H9 (cell line): ENCODE measurements at regions not wholly inside any gene's neighbourhood (a gene's known extent, or its start where the extent isn't known, plus 50 kb on each side); places are given as distances from the start of the nearest gene placed in this dataset.

Experiments used
- DNase-seq: peaks from one replicate; pipeline ENCODE4 v3.0.0-alpha.2; 2017
- H2AFZ ChIP-seq: one replicate; pipeline ENCODE4 v1.6.1; 2013; ENCODE audit warnings: mild to moderate bottlenecking, low read length, control low read depth, moderate library complexity
- H2AK5ac ChIP-seq: 2 replicates; pipeline ENCODE4 v1.6.1; 2013; ENCODE audit warnings: low read length, control low read depth, mixed read lengths; ENCODE audit not compliant: insufficient read length
- H2BK120ac ChIP-seq: one replicate; pipeline ENCODE4 v1.6.1; 2013; ENCODE audit warnings: low read depth, mild to moderate bottlenecking, low read length, control low read depth, inconsistent platforms; ENCODE audit not compliant: poor library complexity, severe bottlenecking
- H2BK12ac ChIP-seq: 2 replicates; pipeline ENCODE4 v1.6.1; 2013; ENCODE audit warnings: low read length, control low read depth, mixed read lengths, low read depth; ENCODE audit not compliant: insufficient read length
- H2BK15ac ChIP-seq: 2 replicates; pipeline ENCODE4 v1.6.1; 2013; ENCODE audit warnings: low read depth, low read length, control low read depth
- H2BK20ac ChIP-seq: one replicate; pipeline ENCODE4 v1.6.1; 2013; ENCODE audit warnings: low read depth, mild to moderate bottlenecking, low read length, control low read depth, inconsistent platforms; ENCODE audit not compliant: poor library complexity, severe bottlenecking
- H2BK5ac ChIP-seq: 2 replicates; pipeline ENCODE4 v1.6.1; 2013; ENCODE audit warnings: low read length, control low read depth, mixed read lengths; ENCODE audit not compliant: insufficient read length
- H3K14ac ChIP-seq: 2 replicates; pipeline ENCODE4 v1.6.1; 2013; ENCODE audit warnings: low read length, control low read depth; ENCODE audit not compliant: insufficient read depth
- H3K18ac ChIP-seq: 2 replicates; pipeline ENCODE4 v1.6.1; 2013; ENCODE audit warnings: low read depth, mild to moderate bottlenecking, mixed read lengths, low read length, control low read depth; ENCODE audit not compliant: insufficient read length
- H3K23ac ChIP-seq: 2 replicates; pipeline ENCODE4 v1.6.1; 2013; ENCODE audit warnings: low read length, control low read depth, mixed read lengths, low read depth; ENCODE audit not compliant: insufficient read length
- H3K23me2 ChIP-seq: 2 replicates; pipeline ENCODE4 v1.6.1; 2013; ENCODE audit warnings: low read depth, mild to moderate bottlenecking, mixed read lengths, low read length, control low read depth; ENCODE audit not compliant: insufficient read length, poor library complexity, severe bottlenecking
- H3K27ac ChIP-seq: 2 replicates; pipeline ENCODE4 v1.5.1; 2013; ENCODE audit warnings: low read length, control low read depth, mixed read lengths, low read depth; ENCODE audit not compliant: insufficient read length
- H3K27me3 ChIP-seq: 2 replicates; pipeline ENCODE4 v1.6.1; 2013; ENCODE audit warnings: low read length, control low read depth, inconsistent platforms; ENCODE audit not compliant: insufficient read depth
- H3K4ac ChIP-seq: 2 replicates; pipeline ENCODE4 v1.6.1; 2013; ENCODE audit warnings: low read depth, mild to moderate bottlenecking, control low read depth, inconsistent platforms, low read length, moderate library complexity
- H3K4me1 ChIP-seq: 2 replicates; pipeline ENCODE4 v1.6.1; 2013; ENCODE audit warnings: low read length, control low read depth, inconsistent platforms; ENCODE audit not compliant: insufficient read depth
- H3K4me2 ChIP-seq: 2 replicates; pipeline ENCODE4 v1.6.1; 2013; ENCODE audit warnings: low read length, control low read depth, mixed read lengths; ENCODE audit not compliant: insufficient read length, insufficient read depth
- H3K56ac ChIP-seq: 2 replicates; pipeline ENCODE4 v1.6.1; 2013; ENCODE audit warnings: low read depth, mild to moderate bottlenecking, mixed read lengths, low read length, control low read depth; ENCODE audit not compliant: insufficient read length
- H3K79me1 ChIP-seq: 2 replicates; pipeline ENCODE4 v1.6.1; 2013; ENCODE audit warnings: low read depth, mild to moderate bottlenecking, moderate library complexity, low read length, control low read depth, inconsistent platforms; ENCODE audit not compliant: insufficient read depth, poor library complexity, severe bottlenecking
- H3K79me2 ChIP-seq: 2 replicates; pipeline ENCODE4 v1.6.1; 2013; ENCODE audit warnings: low read length, control low read depth, inconsistent platforms; ENCODE audit not compliant: insufficient read depth
- H3K9ac ChIP-seq: 2 replicates; pipeline ENCODE4 v1.6.1; 2013; ENCODE audit warnings: low read length, control low read depth, mixed read lengths; ENCODE audit not compliant: insufficient read length; ENCODE audit errors: extremely low read depth
- H3K9me3 ChIP-seq: one replicate; pipeline ENCODE4 v1.6.1; 2013; ENCODE audit warnings: low read depth, low read length, inconsistent platforms; ENCODE audit not compliant: control insufficient read depth
- H3T11ph ChIP-seq: one replicate; pipeline ENCODE4 v1.6.1; 2013; ENCODE audit warnings: mild to moderate bottlenecking, low read length, control low read depth, inconsistent platforms
- H4K20me1 ChIP-seq: one replicate; pipeline ENCODE4 v1.6.1; 2013; ENCODE audit not compliant: control insufficient read depth, insufficient read length, insufficient read depth
- H4K5ac ChIP-seq: 2 replicates; pipeline ENCODE4 v1.6.1; 2013; ENCODE audit warnings: low read depth, mild to moderate bottlenecking, mixed read lengths, low read length, control low read depth; ENCODE audit not compliant: insufficient read length
- H4K8ac ChIP-seq: replicated peaks from 2 replicates; pipeline ENCODE4 v1.6.1; 2013; ENCODE audit warnings: low read length, control low read depth, mixed read lengths, low read depth; ENCODE audit not compliant: insufficient read length
- H4K91ac ChIP-seq: 2 replicates; pipeline ENCODE4 v1.6.1; 2013; ENCODE audit warnings: low read depth, mild to moderate bottlenecking, moderate library complexity, mixed read lengths, low read length, control low read depth; ENCODE audit not compliant: insufficient read length
- H3K27ac Mint-ChIP-seq, 3 experiments: 2 replicates in 2 of 3; 3 replicates in 1 of 3; pipeline ENCODE4 v1.8.0; 2020 to 2021; ENCODE audit warnings: mixed read lengths in 3 of 3, mild to moderate bottlenecking in 1 of 3, moderate library complexity in 1 of 3
- H3K27me3 Mint-ChIP-seq: 2 replicates; pipeline ENCODE4 v1.8.0; 2021; ENCODE audit warnings: low read depth, mild to moderate bottlenecking, moderate library complexity, mixed read lengths
- H3K36me3 Mint-ChIP-seq, 3 experiments: 2 replicates in 2 of 3; 3 replicates in 1 of 3; pipeline ENCODE4 v1.8.0; 2020 to 2021; ENCODE audit warnings: low read depth in 3 of 3, mixed read lengths in 3 of 3; ENCODE audit not compliant: insufficient read depth in 1 of 3
- H3K4me1 Mint-ChIP-seq, 2 experiments: 2 replicates each; pipeline ENCODE4 v1.8.0; 2020; ENCODE audit warnings: mixed read lengths in 2 of 2
- H3K4me3 Mint-ChIP-seq, 2 experiments: 2 replicates in 1 of 2; 3 replicates in 1 of 2; pipeline ENCODE4 v1.8.0; 2020 to 2021; ENCODE audit warnings: mild to moderate bottlenecking in 2 of 2, mixed read lengths in 2 of 2, moderate library complexity in 1 of 2
- H3K9me3 Mint-ChIP-seq, 2 experiments: 2 replicates in 1 of 2; 3 replicates in 1 of 2; pipeline ENCODE4 v1.8.0; 2020; ENCODE audit warnings: mild to moderate bottlenecking in 2 of 2, mixed read lengths in 2 of 2, moderate library complexity in 1 of 2
- TF ChIP-seq, protein P1 (sequence below): fragments of 200-600 bp; sonication (generic); conservative IDR thresholded peaks from 3 replicates; pipeline ENCODE4 v1.8.0; 2021; ENCODE audit warnings: antibody characterized with exemption, mild to moderate bottlenecking

DNA sequence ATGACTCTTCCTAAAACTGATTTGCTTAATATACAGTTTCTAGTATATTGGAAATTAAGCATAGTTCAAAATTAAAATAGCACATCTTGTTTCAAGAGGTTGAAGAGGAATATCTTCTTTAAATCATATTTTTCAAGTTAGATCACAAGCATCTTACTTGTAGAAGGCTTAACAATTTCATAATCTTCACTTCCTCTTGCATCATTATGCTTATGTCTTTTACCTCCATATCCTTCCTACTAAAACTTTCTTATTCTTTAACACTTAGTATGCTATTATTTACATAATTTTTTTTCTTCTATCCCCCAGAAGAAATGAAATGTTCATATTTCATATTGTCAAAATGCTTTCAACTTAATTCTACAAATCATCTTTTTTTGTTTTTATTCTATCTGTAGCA is 1354.9 kb upstream of the TMEFF2 start:
- Mint-ChIP-seq H3K27me3 (no peaks in the 10 kb centered on the region), H3K4me3 (no peak overlapping the region)
- H3T11ph ChIP-seq, result no peak overlapping the region

More for the DNA sequence above, 1354.9 kb upstream of the TMEFF2 start:
- Histone ChIP-seq H3K27me3 (no peaks in the 10 kb centered on the region), H3K79me1 (no peaks in the 10 kb centered on the region), H2BK20ac (no peak overlapping the region), H3K18ac (no peak overlapping the region), H3K23me2 (no peaks in the 10 kb centered on the region), H3K9ac (no peak overlapping the region), H3K9me3 (no peaks in the 10 kb centered on the region), H3K4me1 (no peaks in the 10 kb centered on the region), H2AFZ (no peak overlapping the region), H3K14ac (no peak overlapping the region), H2BK120ac (no peak overlapping the region), H3K56ac (no peak overlapping the region), H3K23ac (no peak overlapping the region), H2BK12ac (no peak overlapping the region), H3K27ac (no peak overlapping the region), H3K79me2 (no peaks in the 10 kb centered on the region), H2AK5ac (no peak overlapping the region), H4K8ac (no peak overlapping the region), H4K20me1 (no peaks in the 10 kb centered on the region), H3K4ac (no peak overlapping the region), H2BK15ac (no peak overlapping the region), H3K4me2 (no peak overlapping the region), H4K91ac (no peak overlapping the region), H4K5ac (no peak overlapping the region), H2BK5ac (no peak overlapping the region)
- H3K36me3 Mint-ChIP-seq, result peaks cover 0 to 11% (median 2%) of the 10 kb centered on the region in 3 experiments; a peak in 4 of 7 replicates
- H3K27ac Mint-ChIP-seq, result no peak overlapping the region
- TF ChIP-seq, protein P1, sequence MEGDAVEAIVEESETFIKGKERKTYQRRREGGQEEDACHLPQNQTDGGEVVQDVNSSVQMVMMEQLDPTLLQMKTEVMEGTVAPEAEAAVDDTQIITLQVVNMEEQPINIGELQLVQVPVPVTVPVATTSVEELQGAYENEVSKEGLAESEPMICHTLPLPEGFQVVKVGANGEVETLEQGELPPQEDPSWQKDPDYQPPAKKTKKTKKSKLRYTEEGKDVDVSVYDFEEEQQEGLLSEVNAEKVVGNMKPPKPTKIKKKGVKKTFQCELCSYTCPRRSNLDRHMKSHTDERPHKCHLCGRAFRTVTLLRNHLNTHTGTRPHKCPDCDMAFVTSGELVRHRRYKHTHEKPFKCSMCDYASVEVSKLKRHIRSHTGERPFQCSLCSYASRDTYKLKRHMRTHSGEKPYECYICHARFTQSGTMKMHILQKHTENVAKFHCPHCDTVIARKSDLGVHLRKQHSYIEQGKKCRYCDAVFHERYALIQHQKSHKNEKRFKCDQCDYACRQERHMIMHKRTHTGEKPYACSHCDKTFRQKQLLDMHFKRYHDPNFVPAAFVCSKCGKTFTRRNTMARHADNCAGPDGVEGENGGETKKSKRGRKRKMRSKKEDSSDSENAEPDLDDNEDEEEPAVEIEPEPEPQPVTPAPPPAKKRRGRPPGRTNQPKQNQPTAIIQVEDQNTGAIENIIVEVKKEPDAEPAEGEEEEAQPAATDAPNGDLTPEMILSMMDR, result no peak
- H3K4me1 Mint-ChIP-seq, result no peaks in the 10 kb centered on the region
- H3K9me3 Mint-ChIP-seq, result peaks cover 4 to 12% of the 10 kb centered on the region in 2 experiments; a peak in 4 of 5 replicates
- DNase-seq, result no peak
